CD14-positive monocyte (primary cell): ENCODE measurements at regions not wholly inside any gene's neighbourhood (a gene's known extent, or its start where the extent isn't known, plus 50 kb on each side); places are given as distances from the start of the nearest gene placed in this dataset.
"Not testable (repeated sequence)": the region's sequence is repeated elsewhere in the genome, so short reads cannot be mapped to it uniquely, and the experiment has no call there.

ENCODE experiments used
- DNase-seq, 3 donors: peaks; one replicate each; pipeline ENCODE4 v3.0.0-alpha.2; 2011 to 2022
- H2AFZ ChIP-seq: 2 replicates; pipeline ENCODE4 v1.6.0; 2012; ENCODE audit warnings: mild to moderate bottlenecking, low read depth, low read length, inconsistent platforms; ENCODE audit not compliant: insufficient read depth, poor library complexity, severe bottlenecking
- H3K27ac ChIP-seq, 2 donors: 1 replicate in 1 of 2; 2 replicates in 1 of 2; pipeline ENCODE4 v1.5.1; 2012 to 2013; ENCODE audit warnings: low read length in 2 of 2, control low read depth in 1 of 2, inconsistent platforms in 1 of 2, low read depth in 1 of 2, mild to moderate bottlenecking in 1 of 2
- H3K27me3 ChIP-seq, 2 donors: one replicate each; pipeline versions ENCODE4 v1.6.0 to v1.6.1; 2011 to 2013; ENCODE audit warnings: low read length in 2 of 2; ENCODE audit not compliant: control insufficient read depth in 2 of 2, insufficient read depth in 2 of 2
- H3K36me3 ChIP-seq, 2 donors: replicated peaks in 1 of 2; 1 replicate in 1 of 2; 2 replicates in 1 of 2; pipeline versions ENCODE4 v1.5.1 to v1.6.1; 2012 to 2013; ENCODE audit warnings: low read length in 2 of 2, control low read depth in 1 of 2, inconsistent platforms in 1 of 2, mild to moderate bottlenecking in 1 of 2; ENCODE audit not compliant: insufficient read depth in 2 of 2, control insufficient read depth in 1 of 2
- H3K4me1 ChIP-seq, 2 donors: 1 replicate in 1 of 2; 2 replicates in 1 of 2; pipeline versions ENCODE4 v1.5.1 to v1.6.1; 2012 to 2013; ENCODE audit warnings: low read length in 2 of 2, control low read depth in 1 of 2, inconsistent platforms in 1 of 2, mild to moderate bottlenecking in 1 of 2, moderate library complexity in 1 of 2; ENCODE audit not compliant: insufficient read depth in 2 of 2, control insufficient read depth in 1 of 2
- H3K4me2 ChIP-seq: replicated peaks from 2 replicates; pipeline ENCODE3; 2012; ENCODE audit warnings: low read length, moderate library complexity, mild to moderate bottlenecking; ENCODE audit not compliant: poor library complexity, severe bottlenecking; ENCODE audit errors: extremely low read depth
- H3K4me3 ChIP-seq, 3 experiments: fragments of 200-600 bp in 1 of 3; sonication (generic) in 1 of 3; replicated peaks in 1 of 3; 1 replicate in 2 of 3; 2 replicates in 1 of 3; pipeline ENCODE4 v1.5.1; 2011 to 2013; ENCODE audit warnings: low read length in 3 of 3, mild to moderate bottlenecking in 3 of 3, control low read depth in 2 of 3, low read depth in 2 of 3, inconsistent platforms in 1 of 3, moderate library complexity in 1 of 3
- H3K79me2 ChIP-seq: 2 replicates; pipeline ENCODE4 v1.6.0; 2012; ENCODE audit warnings: mild to moderate bottlenecking, control low read depth, inconsistent platforms, low read length, moderate library complexity; ENCODE audit not compliant: insufficient read depth
- H3K9ac ChIP-seq: 2 replicates; pipeline ENCODE4 v1.6.0; 2017; ENCODE audit warnings: low read length, mild to moderate bottlenecking; ENCODE audit not compliant: insufficient read depth, poor library complexity, severe bottlenecking
- H3K9me3 ChIP-seq, 2 donors: replicated peaks in 1 of 2; 1 replicate in 1 of 2; 2 replicates in 1 of 2; pipeline versions ENCODE4 v1.5.1 to v1.6.1; 2012 to 2013; ENCODE audit warnings: low read length in 2 of 2, control low read depth in 1 of 2; ENCODE audit not compliant: control insufficient read depth in 1 of 2, insufficient read depth in 1 of 2
- H4K20me1 ChIP-seq: 2 replicates; pipeline ENCODE4 v1.6.0; 2012; ENCODE audit warnings: mild to moderate bottlenecking, low read length, control low read depth, moderate library complexity; ENCODE audit not compliant: insufficient read depth
- H3K27ac Mint-ChIP-seq, 7 donors: one replicate each; pipeline ENCODE4 v1.8.0; 2020; ENCODE audit warnings: mild to moderate bottlenecking in 7 of 7, mixed read lengths in 7 of 7, moderate library complexity in 6 of 7, inconsistent platforms in 2 of 7
- H3K27me3 Mint-ChIP-seq, 3 donors: one replicate each; pipeline ENCODE4 v1.8.0; 2021 to 2022; ENCODE audit warnings: low read depth in 3 of 3, mild to moderate bottlenecking in 3 of 3, mixed read lengths in 3 of 3, moderate library complexity in 3 of 3, inconsistent platforms in 1 of 3
- H3K36me3 Mint-ChIP-seq, 2 donors: one replicate each; pipeline ENCODE4 v1.8.0; 2020; ENCODE audit warnings: mixed read lengths in 2 of 2, inconsistent platforms in 1 of 2, mild to moderate bottlenecking in 1 of 2
- H3K4me1 Mint-ChIP-seq: one replicate; pipeline ENCODE4 v1.8.0; 2020; ENCODE audit warnings: mild to moderate bottlenecking, mixed read lengths
- H3K4me3 Mint-ChIP-seq, 2 donors: one replicate each; pipeline ENCODE4 v1.8.0; 2020; ENCODE audit warnings: mild to moderate bottlenecking in 2 of 2, mixed read lengths in 2 of 2, moderate library complexity in 1 of 2
- H3K9me3 Mint-ChIP-seq, 7 donors: one replicate each; pipeline ENCODE4 v1.8.0; 2020 to 2022; ENCODE audit warnings: mixed read lengths in 7 of 7, mild to moderate bottlenecking in 6 of 7, moderate library complexity in 6 of 7, inconsistent platforms in 2 of 7
- WGBS: methylation state at CpG from one replicate; pipeline ENCODE4 v1.1.5; 2013; ENCODE audit warnings: missing lambda C conversion rate; ENCODE audit not compliant: insufficient coverage; 5-methylcytosine and 5-hydroxymethylcytosine counted together
- intact Hi-C, 2 donors: fragments of 100-400 bp; cut with micrococcal nuclease; formaldehyde crosslinking; loops; one replicate each; pipeline versions ENCODE4 v1.15.0 to v1.15.1; 2023
- TF ChIP-seq, protein P1 (sequence below): fragments of 200-600 bp; IDR thresholded peaks from one replicate; pipeline ENCODE4 v1.8.0; 2022; ENCODE audit warnings: antibody characterized with exemption, mild to moderate bottlenecking

DNA sequence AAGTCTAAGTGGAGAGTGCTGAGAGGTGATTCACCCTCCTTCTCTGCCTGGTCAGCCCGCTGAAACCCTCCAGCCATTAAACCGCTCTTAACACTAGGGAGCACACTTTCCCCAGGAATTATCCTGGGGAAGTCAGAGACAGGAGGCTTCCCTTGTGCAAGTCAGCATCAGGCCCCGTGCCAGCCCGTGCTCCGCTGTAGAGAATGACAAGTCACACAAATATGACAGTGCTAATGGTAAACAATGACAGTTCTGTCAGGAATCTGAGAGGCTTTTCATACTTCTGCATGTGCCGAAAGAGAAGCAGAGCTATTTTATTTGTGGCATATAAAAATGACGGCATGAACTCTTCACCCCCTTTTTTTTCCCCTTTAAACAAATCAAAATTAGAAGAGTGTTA, 816.9 kb upstream of the SLC10A2 start:
- no peaks in the 10 kb centered on the region for H3K9me3 ChIP-seq
- WGBS, result no CpG with 5 or more reads among the region's 7 CpGs
- Mint-ChIP-seq H3K27ac (peak overlapping the region in 1 of 7 donors; percentile 52), H3K4me1 (no peaks in the 10 kb centered on the region), H3K36me3 (no peaks in the 10 kb centered on the region), H3K9me3 (no peaks in the 10 kb centered on the region), H3K27me3 (no peaks in the 10 kb centered on the region), H3K4me3 (no peak overlapping the region)
- no peak overlapping the region for H3K9ac ChIP-seq
- H2AFZ ChIP-seq, result no peak overlapping the region
- TF ChIP-seq, protein P1, sequence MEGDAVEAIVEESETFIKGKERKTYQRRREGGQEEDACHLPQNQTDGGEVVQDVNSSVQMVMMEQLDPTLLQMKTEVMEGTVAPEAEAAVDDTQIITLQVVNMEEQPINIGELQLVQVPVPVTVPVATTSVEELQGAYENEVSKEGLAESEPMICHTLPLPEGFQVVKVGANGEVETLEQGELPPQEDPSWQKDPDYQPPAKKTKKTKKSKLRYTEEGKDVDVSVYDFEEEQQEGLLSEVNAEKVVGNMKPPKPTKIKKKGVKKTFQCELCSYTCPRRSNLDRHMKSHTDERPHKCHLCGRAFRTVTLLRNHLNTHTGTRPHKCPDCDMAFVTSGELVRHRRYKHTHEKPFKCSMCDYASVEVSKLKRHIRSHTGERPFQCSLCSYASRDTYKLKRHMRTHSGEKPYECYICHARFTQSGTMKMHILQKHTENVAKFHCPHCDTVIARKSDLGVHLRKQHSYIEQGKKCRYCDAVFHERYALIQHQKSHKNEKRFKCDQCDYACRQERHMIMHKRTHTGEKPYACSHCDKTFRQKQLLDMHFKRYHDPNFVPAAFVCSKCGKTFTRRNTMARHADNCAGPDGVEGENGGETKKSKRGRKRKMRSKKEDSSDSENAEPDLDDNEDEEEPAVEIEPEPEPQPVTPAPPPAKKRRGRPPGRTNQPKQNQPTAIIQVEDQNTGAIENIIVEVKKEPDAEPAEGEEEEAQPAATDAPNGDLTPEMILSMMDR, result no peak
- DNase-seq, result no peak
- intact Hi-C loops, result no loop called here
- no peaks in the 10 kb centered on the region for H3K4me1 ChIP-seq
- no peak overlapping the region for H3K4me3 ChIP-seq
- H3K36me3 ChIP-seq, result no peaks in the 10 kb centered on the region
- no peak overlapping the region for H3K4me2 ChIP-seq
- H3K27ac ChIP-seq, result no peak overlapping the region
- H3K79me2 ChIP-seq, result no peaks in the 10 kb centered on the region
- H3K27me3 ChIP-seq, result no peaks in the 10 kb centered on the region
- no peaks in the 10 kb centered on the region for H4K20me1 ChIP-seq

DNA sequence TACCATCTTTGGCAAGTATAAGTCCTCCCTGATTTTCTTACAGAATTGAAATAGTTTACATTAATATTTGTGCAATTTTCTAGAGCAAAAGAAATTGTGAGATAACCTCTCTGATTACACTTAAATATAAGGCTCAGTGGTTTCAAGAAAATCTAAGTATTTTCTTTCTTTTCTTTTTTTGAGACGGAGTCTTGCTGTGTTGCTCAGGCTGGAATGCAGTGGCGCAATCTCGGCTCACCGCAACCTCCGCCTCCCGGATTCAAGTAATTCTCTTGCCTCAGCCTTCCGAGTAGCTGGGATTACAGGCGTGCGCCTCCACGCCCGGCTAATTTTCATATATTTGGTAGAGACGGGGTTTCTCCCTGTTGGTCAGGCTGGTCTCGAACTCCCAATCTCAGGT, 813.9 kb upstream of the SLC10A2 start:
- H3K9me3 ChIP-seq, H3K27me3 ChIP-seq, H3K27ac Mint-ChIP-seq, DNase-seq, H4K20me1 ChIP-seq, H3K36me3 Mint-ChIP-seq, H3K79me2 ChIP-seq, H3K4me2 ChIP-seq, H3K9ac ChIP-seq, H3K4me3 Mint-ChIP-seq, intact Hi-C loops, H3K4me1 ChIP-seq, H3K27me3 Mint-ChIP-seq, H2AFZ ChIP-seq, H3K4me1 Mint-ChIP-seq, H3K4me3 ChIP-seq, H3K9me3 Mint-ChIP-seq, H3K27ac ChIP-seq, H3K36me3 ChIP-seq: not testable (repeated sequence)
- 97% methylated on average over 13 of the region's 13 CpGs for WGBS
